SK-N-SH (cell line): ENCODE measurements at regions not wholly inside any gene's neighbourhood (a gene's known extent, or its start where the extent isn't known, plus 50 kb on each side); places are given as distances from the start of the nearest gene placed in this dataset.

ENCODE experiments used
- CTCF ChIA-PET: fragments of 300-600, 350-600 bp; formaldehyde crosslinking; extraction: SDS; loops from one replicate; lab custom pipeline; 2021; lab: Yijun Ruan, JAX
- POLR2A ChIA-PET: fragments of 350-600 bp; sonication (Branson Sonifier 250); formaldehyde crosslinking; extraction: SDS; loops from one replicate; lab custom pipeline; 2020; ENCODE audit warnings: antibody characterized with exemption, inconsistent platforms; lab: Yijun Ruan, JAX
- DNase-seq: peaks from one replicate; pipeline ENCODE4 v3.0.0; 2012
- H2AFZ ChIP-seq: fragments of 200-600 bp; sonication (generic); 2 replicates; pipeline ENCODE4 v1.8.1; 2016; ENCODE audit warnings: antibody characterized with exemption, mild to moderate bottlenecking, low read depth
- H3F3A ChIP-seq: fragments of 200-600 bp; sonication (generic); replicated peaks from 2 replicates; pipeline ENCODE3; 2016; ENCODE audit warnings: antibody characterized with exemption, mild to moderate bottlenecking; ENCODE audit not compliant: insufficient read depth
- H3K27ac ChIP-seq, 2 experiments: fragments of 200-500 bp in 1 of 2; fragments of 200-600 bp in 1 of 2; sonication (Bioruptor generic) in 1 of 2; sonication (generic), shearing (Covaris generic) in 1 of 2; 2 replicates each; pipeline versions ENCODE4 v1.5.1 to v1.6.1; 2014 to 2016; ENCODE audit warnings: low read depth in 2 of 2, inconsistent platforms in 1 of 2, low read length in 1 of 2, mild to moderate bottlenecking in 1 of 2, mixed read lengths in 1 of 2
- H3K27me3 ChIP-seq: fragments of 200-600 bp; sonication (generic), shearing (Covaris generic); 2 replicates; pipeline ENCODE4 v1.6.1; 2016; ENCODE audit warnings: mixed run types; ENCODE audit not compliant: insufficient read depth
- H3K36me3 ChIP-seq, 2 experiments: fragments of 200-500 bp in 1 of 2; fragments of 200-600 bp in 1 of 2; sonication (Bioruptor generic) in 1 of 2; sonication (generic) in 1 of 2; replicated peaks in 1 of 2; 2 replicates each; pipeline versions ENCODE3 to v1.5.1; 2014 to 2016; ENCODE audit warnings: low read length in 1 of 2, mild to moderate bottlenecking in 1 of 2; ENCODE audit not compliant: insufficient read depth in 2 of 2, control insufficient read depth in 1 of 2
- H3K4me1 ChIP-seq, 2 experiments: fragments of 200-500 bp in 1 of 2; fragments of 200-600 bp in 1 of 2; sonication (Bioruptor generic) in 1 of 2; sonication (generic), shearing (Covaris generic) in 1 of 2; 2 replicates each; pipeline versions ENCODE4 v1.5.1 to v1.6.1; 2014 to 2016; ENCODE audit warnings: low read depth in 1 of 2, low read length in 1 of 2, mixed run types in 1 of 2; ENCODE audit not compliant: insufficient read depth in 2 of 2, control insufficient read depth in 1 of 2
- H3K4me2 ChIP-seq: fragments of 200-600 bp; sonication (generic), shearing (Covaris generic); 2 replicates; pipeline ENCODE4 v1.6.1; 2017; ENCODE audit warnings: mixed run types
- H3K4me3 ChIP-seq, 2 experiments: fragments of 200-500 bp in 1 of 2; fragments of 200-600 bp in 1 of 2; sonication (Bioruptor generic) in 1 of 2; sonication (generic), shearing (Covaris generic) in 1 of 2; 2 replicates each; pipeline versions ENCODE4 v1.5.1 to v1.8.1; 2014 to 2016; ENCODE audit warnings: low read depth in 2 of 2, inconsistent platforms in 1 of 2, low read length in 1 of 2, mild to moderate bottlenecking in 1 of 2, mixed read lengths in 1 of 2, moderate library complexity in 1 of 2
- H3K79me2 ChIP-seq: fragments of 200-600 bp; sonication (generic); 2 replicates; pipeline ENCODE4 v1.8.1; 2017; ENCODE audit warnings: mild to moderate bottlenecking; ENCODE audit not compliant: insufficient read depth
- H3K9ac ChIP-seq: fragments of 200-600 bp; sonication (generic); 2 replicates; pipeline ENCODE4 v1.6.1; 2017; ENCODE audit warnings: mixed run types
- H3K9me2 ChIP-seq: fragments of 200-600 bp; sonication (generic); 2 replicates; pipeline ENCODE4 v1.6.1; 2017; ENCODE audit warnings: mixed run types
- H3K9me3 ChIP-seq: fragments of 200-600 bp; sonication (generic); 2 replicates; pipeline ENCODE4 v1.6.1; 2017; ENCODE audit warnings: mixed run types, mild to moderate bottlenecking, moderate library complexity
- H4K20me1 ChIP-seq: fragments of 200-600 bp; sonication (generic); 2 replicates; pipeline ENCODE4 v1.6.1; 2017; ENCODE audit warnings: mild to moderate bottlenecking, mixed run types; ENCODE audit not compliant: insufficient read depth
- CHD2 ChIP-seq: fragments of 150-350 bp; IDR thresholded peaks from 2 replicates; pipeline ENCODE4 v1.6.1; 2018; ENCODE audit warnings: low read length; ENCODE audit not compliant: partially characterized antibody
- ELF1 ChIP-seq: IDR thresholded peaks from 2 replicates; pipeline ENCODE4 v1.4.0; 2012
- EP300 ChIP-seq, 2 experiments: IDR thresholded peaks; 2 replicates each; pipeline versions ENCODE4 v1.4.0 to v1.6.1; 2012; ENCODE audit warnings: borderline replicate concordance in 1 of 2, low read depth in 1 of 2, low read length in 1 of 2
- EZH2phosphoT487 ChIP-seq: fragments of 200-600 bp; sonication (generic); IDR thresholded peaks from 2 replicates; pipeline ENCODE4 v1.6.1; 2017; ENCODE audit warnings: low read depth, mixed run types, mild to moderate bottlenecking, antibody characterized with exemption, moderate library complexity, borderline replicate concordance
- FOSL2 ChIP-seq: IDR thresholded peaks from 2 replicates; pipeline ENCODE4 v1.4.0; 2012; ENCODE audit warnings: low read depth, mild to moderate bottlenecking, moderate library complexity, borderline replicate concordance
- FOXJ3 ChIP-seq: sonication (generic); formaldehyde crosslinking; IDR thresholded peaks from 2 replicates; pipeline ENCODE4 v1.5.1; 2020; ENCODE audit warnings: mild to moderate bottlenecking, missing genetic modification reagents
- FOXM1 ChIP-seq: IDR thresholded peaks from 2 replicates; pipeline ENCODE4 v1.4.0; 2012; ENCODE audit warnings: low read depth, mild to moderate bottlenecking
- GABPA ChIP-seq: IDR thresholded peaks from 2 replicates; pipeline ENCODE4 v1.4.0; 2012; ENCODE audit warnings: low read depth, mild to moderate bottlenecking
- GATA2 ChIP-seq: sonication (generic); formaldehyde crosslinking; IDR thresholded peaks from 2 replicates; pipeline ENCODE4 v1.5.0; 2020; ENCODE audit warnings: mild to moderate bottlenecking, missing genetic modification reagents
- JUND ChIP-seq: IDR thresholded peaks from 2 replicates; pipeline ENCODE4 v1.4.0; 2012
- MEF2A ChIP-seq: IDR thresholded peaks from 2 replicates; pipeline ENCODE4 v1.4.0; 2012; ENCODE audit warnings: low read depth, borderline replicate concordance
- MXI1 ChIP-seq: IDR thresholded peaks from 2 replicates; pipeline ENCODE4 v1.6.1; 2012; ENCODE audit warnings: mild to moderate bottlenecking, low read depth, low read length, improper control_type of control experiment
- NFIC ChIP-seq: IDR thresholded peaks from 2 replicates; pipeline ENCODE4 v1.4.0; 2012; ENCODE audit warnings: borderline replicate concordance
- NRF1 ChIP-seq: IDR thresholded peaks from 2 replicates; pipeline ENCODE4 v1.6.1; 2012; ENCODE audit warnings: low read depth, mild to moderate bottlenecking, low read length
- RCOR1 ChIP-seq: fragments of 150-350 bp; IDR thresholded peaks from 2 replicates; pipeline ENCODE4 v1.6.1; 2017; ENCODE audit warnings: antibody characterized with exemption, low read length
- RFX5 ChIP-seq: IDR thresholded peaks from 2 replicates; pipeline ENCODE4 v1.6.1; 2012; ENCODE audit warnings: mild to moderate bottlenecking, improper control_type of control experiment, low read length
- RXRA ChIP-seq: IDR thresholded peaks from 2 replicates; pipeline ENCODE4 v1.4.0; 2012; ENCODE audit warnings: low read depth, mild to moderate bottlenecking, borderline replicate concordance
- SIN3A ChIP-seq: IDR thresholded peaks from 2 replicates; pipeline ENCODE4 v1.6.1; 2012; ENCODE audit warnings: low read depth, mild to moderate bottlenecking, low read length, moderate library complexity, borderline replicate concordance
- TAF1 ChIP-seq: IDR thresholded peaks from 2 replicates; pipeline ENCODE4 v1.6.1; 2012; ENCODE audit warnings: low read depth, mild to moderate bottlenecking, low read length, moderate library complexity, borderline replicate concordance
- TEAD4 ChIP-seq: IDR thresholded peaks from 2 replicates; pipeline ENCODE4 v1.4.0; 2012; ENCODE audit warnings: mild to moderate bottlenecking, borderline replicate concordance; ENCODE audit not compliant: insufficient read depth
- WGBS: methylation state at CpG from one replicate; pipeline ENCODE4 v1.1.6; 2017; ENCODE audit warnings: low lambda C conversion rate; 5-methylcytosine and 5-hydroxymethylcytosine counted together
- TF ChIP-seq, protein P1 (sequence below): fragments of 200-600 bp; sonication (generic); IDR thresholded peaks from 2 replicates; pipeline ENCODE4 v1.6.1; 2017; ENCODE audit warnings: antibody characterized with exemption, mild to moderate bottlenecking, moderate library complexity
- TF ChIP-seq, protein P2 (sequence below): fragments of 150-350 bp; IDR thresholded peaks from 2 replicates; pipeline ENCODE4 v1.6.1; 2017; ENCODE audit warnings: antibody characterized with exemption, low read length, low read depth, borderline replicate concordance
- TF ChIP-seq, protein P3 (sequence below): IDR thresholded peaks from 2 replicates; pipeline ENCODE4; 2012
- TF ChIP-seq, protein P4 (sequence below): IDR thresholded peaks from 2 replicates; pipeline ENCODE4 v1.4.0; 2012; ENCODE audit warnings: low read depth

DNA sequence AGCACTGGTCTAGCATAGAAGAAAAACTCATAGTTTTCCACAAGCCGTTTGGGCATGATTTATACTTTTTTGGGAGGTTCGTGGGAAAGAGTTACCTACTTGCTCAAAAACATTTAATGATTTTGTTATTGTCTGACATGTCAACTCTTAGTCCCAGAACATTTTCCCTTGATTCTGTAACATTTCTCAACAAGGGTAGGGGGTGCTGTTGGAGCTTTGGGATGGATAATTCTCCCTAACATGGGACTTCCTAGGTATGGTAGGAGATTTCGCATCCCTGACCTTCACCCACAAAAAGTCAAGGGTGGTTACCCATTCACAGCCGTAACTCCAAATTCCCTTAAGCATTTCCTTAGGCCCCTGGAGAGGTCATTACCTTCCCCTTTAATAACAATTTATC is 378.0 kb downstream of the YTHDC2 start:
- CTCF ChIA-PET = interaction anchor here (1.6 to 2.2 kb wide), 2 partner anchors 12 to 212 kb away, joined by 3 to 5 read pairs; no protein-coding TSS in a partner anchor
- no peaks in the 10 kb centered on the region for H3F3A ChIP-seq

DNA sequence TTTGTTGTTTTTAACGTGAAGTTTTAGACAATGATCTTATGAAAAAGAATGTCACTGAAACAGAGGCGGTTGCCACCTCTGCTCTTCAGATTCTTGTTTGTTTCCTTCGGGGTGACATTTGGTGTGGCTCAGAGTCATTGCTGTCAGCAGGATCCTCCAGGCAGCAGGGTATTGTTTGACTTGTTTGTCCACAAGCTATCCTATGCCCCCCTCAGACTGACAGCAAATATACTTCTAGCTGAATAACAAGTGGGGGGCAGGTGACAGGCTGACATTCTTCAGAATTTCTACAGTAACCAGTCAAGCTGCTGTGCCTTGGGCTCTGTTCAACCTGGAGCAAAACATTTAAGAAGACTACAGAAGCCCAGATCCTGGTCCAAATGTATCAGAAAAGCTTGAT is 383.3 kb downstream of the YTHDC2 start:
- WGBS = 0% methylated on average over 3 of the region's 3 CpGs
- H3K36me3 ChIP-seq = no peaks in the 10 kb centered on the region
- H3K4me1 ChIP-seq = no peaks in the 10 kb centered on the region
- no peak overlapping the region for H3K9ac ChIP-seq
- no peak overlapping the region for H3K27ac ChIP-seq
- H4K20me1 ChIP-seq = no peaks in the 10 kb centered on the region
- H3K4me2 ChIP-seq = no peak overlapping the region
- ChIA-PET CTCF (no interaction called here), POLR2A (no interaction called here)
- H3K9me3 ChIP-seq = no peaks in the 10 kb centered on the region
- DNase-seq = no peak
- H2AFZ ChIP-seq = no peak overlapping the region
- H3F3A ChIP-seq = no peaks in the 10 kb centered on the region
- H3K9me2 ChIP-seq = no peaks in the 10 kb centered on the region
- TF ChIP-seq FOXJ3 (CRISPR knock-in tag) = no peak
- TF ChIP-seq RFX5 = no peak
- no peak for TF ChIP-seq GATA2 (CRISPR knock-in tag)
- TF ChIP-seq NFIC = no peak
- no peak for TF ChIP-seq ELF1
- no peak for TF ChIP-seq CHD2
- TF ChIP-seq TAF1 = no peak
- no peak for TF ChIP-seq MEF2A
- no peak for TF ChIP-seq FOXM1
- no peak for TF ChIP-seq MXI1
- TF ChIP-seq EP300 (IDR thresholded peaks at IDR 0.05; ENCODE audit: borderline replicate concordance in 1 of 2, low read depth in 1 of 2, low read length in 1 of 2) = no peak
- no peak for TF ChIP-seq FOSL2
- no peak for TF ChIP-seq TEAD4
- TF ChIP-seq, protein P1, sequence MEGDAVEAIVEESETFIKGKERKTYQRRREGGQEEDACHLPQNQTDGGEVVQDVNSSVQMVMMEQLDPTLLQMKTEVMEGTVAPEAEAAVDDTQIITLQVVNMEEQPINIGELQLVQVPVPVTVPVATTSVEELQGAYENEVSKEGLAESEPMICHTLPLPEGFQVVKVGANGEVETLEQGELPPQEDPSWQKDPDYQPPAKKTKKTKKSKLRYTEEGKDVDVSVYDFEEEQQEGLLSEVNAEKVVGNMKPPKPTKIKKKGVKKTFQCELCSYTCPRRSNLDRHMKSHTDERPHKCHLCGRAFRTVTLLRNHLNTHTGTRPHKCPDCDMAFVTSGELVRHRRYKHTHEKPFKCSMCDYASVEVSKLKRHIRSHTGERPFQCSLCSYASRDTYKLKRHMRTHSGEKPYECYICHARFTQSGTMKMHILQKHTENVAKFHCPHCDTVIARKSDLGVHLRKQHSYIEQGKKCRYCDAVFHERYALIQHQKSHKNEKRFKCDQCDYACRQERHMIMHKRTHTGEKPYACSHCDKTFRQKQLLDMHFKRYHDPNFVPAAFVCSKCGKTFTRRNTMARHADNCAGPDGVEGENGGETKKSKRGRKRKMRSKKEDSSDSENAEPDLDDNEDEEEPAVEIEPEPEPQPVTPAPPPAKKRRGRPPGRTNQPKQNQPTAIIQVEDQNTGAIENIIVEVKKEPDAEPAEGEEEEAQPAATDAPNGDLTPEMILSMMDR = no peak
- TF ChIP-seq JUND = no peak
- TF ChIP-seq, protein P2, sequence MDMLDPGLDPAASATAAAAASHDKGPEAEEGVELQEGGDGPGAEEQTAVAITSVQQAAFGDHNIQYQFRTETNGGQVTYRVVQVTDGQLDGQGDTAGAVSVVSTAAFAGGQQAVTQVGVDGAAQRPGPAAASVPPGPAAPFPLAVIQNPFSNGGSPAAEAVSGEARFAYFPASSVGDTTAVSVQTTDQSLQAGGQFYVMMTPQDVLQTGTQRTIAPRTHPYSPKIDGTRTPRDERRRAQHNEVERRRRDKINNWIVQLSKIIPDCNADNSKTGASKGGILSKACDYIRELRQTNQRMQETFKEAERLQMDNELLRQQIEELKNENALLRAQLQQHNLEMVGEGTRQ = no peak
- no peak for TF ChIP-seq NRF1
- no peaks in the 10 kb centered on the region for H3K27me3 ChIP-seq
- H3K4me3 ChIP-seq = no peak overlapping the region
- H3K79me2 ChIP-seq = no peaks in the 10 kb centered on the region

More for the DNA sequence above, 378.0 kb downstream of the YTHDC2 start:
- 14% methylated on average over 4 of the region's 4 CpGs for WGBS
- Histone ChIP-seq H3K4me3 (no peak overlapping the region), H3K4me2 (no peak overlapping the region), H3K4me1 (no peaks in the 10 kb centered on the region), H3K9me2 (no peaks in the 10 kb centered on the region), H3K9ac (no peak overlapping the region), H3K79me2 (no peaks in the 10 kb centered on the region), H3K9me3 (no peaks in the 10 kb centered on the region), H3K27me3 (no peaks in the 10 kb centered on the region), H2AFZ (no peak overlapping the region), H4K20me1 (no peaks in the 10 kb centered on the region), H3K36me3 (no peaks in the 10 kb centered on the region), H3K27ac (no peak overlapping the region)
- DNase-seq = no peak
- POLR2A ChIA-PET = no interaction called here
- TF ChIP-seq NFIC = no peak
- no peak for TF ChIP-seq RCOR1
- TF ChIP-seq, protein P3, sequence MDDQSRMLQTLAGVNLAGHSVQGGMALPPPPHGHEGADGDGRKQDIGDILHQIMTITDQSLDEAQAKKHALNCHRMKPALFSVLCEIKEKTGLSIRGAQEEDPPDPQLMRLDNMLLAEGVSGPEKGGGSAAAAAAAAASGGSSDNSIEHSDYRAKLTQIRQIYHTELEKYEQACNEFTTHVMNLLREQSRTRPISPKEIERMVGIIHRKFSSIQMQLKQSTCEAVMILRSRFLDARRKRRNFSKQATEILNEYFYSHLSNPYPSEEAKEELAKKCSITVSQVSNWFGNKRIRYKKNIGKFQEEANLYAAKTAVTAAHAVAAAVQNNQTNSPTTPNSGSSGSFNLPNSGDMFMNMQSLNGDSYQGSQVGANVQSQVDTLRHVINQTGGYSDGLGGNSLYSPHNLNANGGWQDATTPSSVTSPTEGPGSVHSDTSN = no peak
- TF ChIP-seq, protein P4, sequence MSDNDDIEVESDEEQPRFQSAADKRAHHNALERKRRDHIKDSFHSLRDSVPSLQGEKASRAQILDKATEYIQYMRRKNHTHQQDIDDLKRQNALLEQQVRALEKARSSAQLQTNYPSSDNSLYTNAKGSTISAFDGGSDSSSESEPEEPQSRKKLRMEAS = no peak
- no peak for TF ChIP-seq GABPA
- no peak for TF ChIP-seq MXI1
- TF ChIP-seq RXRA = no peak
- no peak for TF ChIP-seq TAF1
- no peak for TF ChIP-seq MEF2A
- no peak for TF ChIP-seq SIN3A
- no peak for TF ChIP-seq EZH2phosphoT487
